GM18909 (cell line): ENCODE measurements at regions not wholly inside any gene's neighbourhood (a gene's known extent, or its start where the extent isn't known, plus 50 kb on each side); places are given as distances from the start of the nearest gene placed in this dataset.

Experiments
- ATAC-seq: cut with Tn5 transposase; IDR thresholded peaks from one replicate; pipeline ENCODE4 v1.9.1; 2021; ENCODE audit warnings: mild to moderate bottlenecking; ENCODE audit not compliant: unreplicated experiment, poor library complexity

DNA sequence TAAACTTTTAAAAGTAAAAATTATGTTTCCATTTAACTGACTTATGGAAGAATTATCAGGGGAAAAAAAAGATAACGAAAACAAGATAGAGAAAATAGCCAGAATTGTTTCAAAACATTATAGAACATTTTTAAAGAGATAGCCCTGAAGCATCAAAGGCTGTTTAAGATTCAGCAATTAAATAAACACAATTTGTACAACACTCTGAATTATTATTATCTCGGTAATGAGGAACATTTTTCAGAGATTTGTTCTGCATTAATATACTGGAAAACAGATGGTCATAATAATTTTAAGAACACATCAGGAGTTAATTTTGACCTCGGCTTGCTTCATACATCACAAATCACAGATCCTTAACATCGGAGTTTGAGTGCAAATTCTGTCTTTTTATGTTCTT is 643.8 kb downstream of the SORCS1 start:
- ATAC-seq: no peak

DNA sequence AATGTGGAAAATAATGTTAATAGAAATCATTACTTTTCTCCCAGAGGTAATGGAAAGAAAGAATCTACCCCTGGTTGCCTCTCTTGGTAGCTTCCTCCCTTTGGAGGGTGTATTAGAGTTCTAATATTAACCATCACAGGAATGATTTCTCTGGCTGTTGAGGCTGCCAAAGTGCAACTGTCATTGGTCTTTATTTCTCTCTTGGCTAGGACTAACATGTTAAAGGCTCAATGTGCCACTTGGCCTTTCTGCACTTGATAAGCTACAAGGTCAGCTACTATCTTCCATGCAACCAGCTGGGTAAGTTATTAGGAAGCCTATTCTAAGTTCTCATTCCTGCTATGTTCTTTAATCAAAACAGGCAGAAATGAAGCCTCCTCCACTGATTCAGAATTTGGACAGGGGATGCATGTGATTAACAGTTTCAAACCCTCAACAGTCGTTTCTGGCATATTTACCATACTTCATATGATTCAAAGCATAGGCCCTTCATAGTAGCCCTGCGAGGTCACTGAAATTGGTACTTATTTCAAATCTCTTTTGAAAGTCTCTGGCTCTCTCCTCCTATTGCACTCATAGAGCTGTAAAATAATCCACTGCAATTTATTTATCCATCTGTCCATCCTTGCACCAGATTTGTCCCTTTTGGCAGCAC is 645.0 kb downstream of the SORCS1 start:
- no peak for ATAC-seq

DNA sequence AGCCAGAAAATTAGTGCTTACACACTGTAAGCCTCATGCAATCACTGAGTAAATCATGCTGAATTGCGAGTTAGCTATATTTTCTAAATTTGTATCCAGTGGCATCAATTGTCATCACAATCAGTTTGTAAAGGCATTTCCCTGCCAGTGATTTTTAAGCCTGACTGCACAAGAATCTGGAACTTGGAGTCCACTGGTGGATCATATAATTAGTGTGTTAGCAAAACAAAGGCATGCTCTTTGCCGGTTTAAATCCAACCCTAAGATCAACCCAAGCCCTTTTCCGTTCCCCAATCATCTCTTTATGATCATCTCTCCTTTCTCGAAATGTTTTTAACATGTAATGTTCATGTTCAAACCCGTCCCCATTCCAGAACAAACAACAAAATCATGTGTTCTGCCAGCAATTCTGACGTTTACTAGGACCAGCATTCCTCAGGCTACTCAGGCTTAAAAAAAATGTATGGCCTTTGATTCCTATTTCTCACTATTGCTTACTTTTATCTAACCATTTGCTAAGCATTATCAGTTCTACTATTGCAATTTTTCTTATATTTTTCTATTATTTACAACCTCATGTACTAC is 649.2 kb downstream of the SORCS1 start:
- no peak for ATAC-seq

DNA sequence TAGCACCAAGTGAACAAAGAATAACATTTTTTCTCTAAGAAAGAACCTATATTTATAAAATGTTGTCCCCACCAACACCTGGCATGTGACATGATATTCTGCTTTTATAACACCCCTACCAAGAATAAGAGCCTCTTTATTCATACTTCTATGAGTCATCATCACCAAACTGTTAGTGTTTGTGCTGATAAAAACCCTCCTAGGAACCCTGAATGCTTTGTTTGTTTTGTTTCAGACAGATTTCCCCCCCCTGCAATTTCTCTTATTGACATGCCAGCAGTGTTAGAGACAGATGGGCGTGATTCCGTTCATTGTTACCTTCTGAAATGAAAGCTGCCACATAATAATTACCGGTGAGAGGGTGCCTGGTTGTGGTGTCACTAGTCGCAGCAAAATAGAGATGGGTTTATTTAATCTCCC is 651.1 kb downstream of the SORCS1 start:
- ATAC-seq: no peak

DNA sequence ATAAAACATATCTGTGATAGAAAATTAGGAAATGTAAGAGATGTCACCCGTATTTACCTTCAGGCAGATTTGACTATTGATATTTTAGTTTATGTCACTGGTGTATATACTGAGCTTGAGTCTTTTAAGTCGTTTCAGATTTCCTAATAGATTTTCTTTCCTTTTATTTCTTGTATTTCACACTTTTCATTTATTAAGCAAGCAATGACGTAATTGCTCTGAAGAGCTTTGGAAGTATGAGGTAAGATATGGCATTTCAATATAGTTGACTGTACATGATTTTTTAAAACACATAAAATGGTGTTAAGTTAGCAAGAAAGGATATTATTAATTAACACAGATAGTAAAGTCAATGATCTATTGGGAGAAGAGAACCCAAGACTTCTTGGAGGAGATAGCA is 652.6 kb downstream of the SORCS1 start:
- no peak for ATAC-seq

DNA sequence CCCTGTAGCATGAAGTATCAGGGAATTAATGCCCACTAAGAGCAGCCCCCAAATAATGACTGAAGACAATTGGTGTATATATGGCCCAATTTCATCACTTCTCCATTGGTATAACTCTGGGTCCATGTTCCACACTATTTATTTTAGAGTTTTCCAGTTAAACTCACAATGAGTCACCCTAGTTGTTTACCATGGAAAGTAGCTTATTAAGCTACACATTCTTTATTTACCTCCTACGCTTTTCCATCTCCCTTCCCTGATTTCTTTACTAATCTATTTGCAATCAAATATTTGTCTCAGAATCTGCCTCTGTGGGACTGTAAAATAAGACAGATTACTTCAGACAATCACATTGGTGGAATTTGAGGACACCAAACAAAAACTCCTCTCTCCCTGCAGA is 655.6 kb downstream of the SORCS1 start:
- ATAC-seq: no peak

DNA sequence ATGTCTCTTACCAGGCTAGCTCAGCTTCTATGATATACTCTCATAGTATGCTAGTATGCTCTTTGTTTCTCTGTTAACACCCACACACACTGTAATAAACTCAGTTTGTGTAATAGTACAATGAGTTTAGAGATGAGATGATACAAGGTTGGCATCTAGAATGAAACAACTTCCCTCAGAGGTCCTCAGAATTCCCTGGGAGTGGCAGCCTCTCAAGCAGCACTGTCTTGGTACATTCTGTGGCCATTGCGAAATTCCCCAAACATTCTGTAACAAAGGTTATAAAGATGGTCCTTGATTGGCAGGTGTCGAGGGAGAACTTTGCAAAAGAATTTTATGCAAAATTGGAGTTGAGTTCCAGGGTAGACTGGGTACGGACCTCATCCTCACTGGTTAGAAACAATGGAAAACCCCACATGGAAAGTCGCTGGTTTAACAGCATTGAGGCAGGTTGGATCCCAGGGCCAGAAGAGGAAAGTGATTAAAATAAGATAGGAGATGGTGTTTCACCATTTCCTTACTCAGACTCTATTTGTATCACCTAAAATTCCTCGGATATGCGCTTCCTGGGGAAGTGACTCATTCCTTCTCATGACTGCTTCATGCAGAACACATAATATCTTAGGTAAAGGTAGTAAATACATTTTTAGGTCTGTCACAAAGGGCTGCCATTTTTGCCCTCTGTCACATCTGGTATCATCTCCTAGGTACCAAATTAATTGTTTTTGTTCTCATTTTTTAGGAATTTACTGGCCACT is 657.8 kb downstream of the SORCS1 start:
- no peak for ATAC-seq

DNA sequence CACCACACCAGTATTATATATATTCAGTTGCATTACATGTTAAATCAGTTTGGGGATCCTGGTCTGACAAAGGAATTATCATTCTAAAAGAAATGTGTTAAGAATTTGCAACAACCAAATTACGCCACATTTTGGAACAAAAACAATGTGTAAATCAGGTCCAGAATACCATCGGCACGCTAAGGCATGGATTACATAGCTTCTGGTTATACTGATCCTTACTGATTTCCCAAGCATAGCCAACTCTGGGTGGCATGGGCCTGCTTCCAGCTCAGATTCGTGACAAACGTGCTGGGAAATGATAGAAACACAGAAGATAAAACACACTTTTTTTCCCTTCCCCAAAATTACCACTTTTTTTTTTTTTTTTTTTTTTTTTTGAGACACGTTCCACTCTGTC is 660.0 kb downstream of the SORCS1 start:
- ATAC-seq: no peak

DNA sequence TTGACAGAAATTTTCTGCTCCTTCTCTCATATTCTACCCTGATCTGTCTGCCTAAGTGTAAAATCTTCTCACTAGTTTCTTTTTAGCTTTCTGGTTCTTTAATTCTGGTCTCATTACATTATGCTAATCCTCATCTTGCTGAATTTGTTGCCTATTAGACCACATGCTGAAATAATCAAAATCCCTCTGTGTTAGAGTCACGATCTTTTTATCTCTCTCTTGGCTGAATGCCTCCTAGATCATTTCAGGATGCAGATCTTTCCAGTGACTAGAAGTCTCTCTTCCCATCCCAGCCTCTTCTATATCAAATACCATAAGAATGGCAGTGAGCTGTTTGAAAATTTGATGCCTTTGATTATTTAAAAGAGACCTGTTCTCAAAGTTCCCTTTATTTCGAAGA is 661.9 kb downstream of the SORCS1 start:
- ATAC-seq: no peak

DNA sequence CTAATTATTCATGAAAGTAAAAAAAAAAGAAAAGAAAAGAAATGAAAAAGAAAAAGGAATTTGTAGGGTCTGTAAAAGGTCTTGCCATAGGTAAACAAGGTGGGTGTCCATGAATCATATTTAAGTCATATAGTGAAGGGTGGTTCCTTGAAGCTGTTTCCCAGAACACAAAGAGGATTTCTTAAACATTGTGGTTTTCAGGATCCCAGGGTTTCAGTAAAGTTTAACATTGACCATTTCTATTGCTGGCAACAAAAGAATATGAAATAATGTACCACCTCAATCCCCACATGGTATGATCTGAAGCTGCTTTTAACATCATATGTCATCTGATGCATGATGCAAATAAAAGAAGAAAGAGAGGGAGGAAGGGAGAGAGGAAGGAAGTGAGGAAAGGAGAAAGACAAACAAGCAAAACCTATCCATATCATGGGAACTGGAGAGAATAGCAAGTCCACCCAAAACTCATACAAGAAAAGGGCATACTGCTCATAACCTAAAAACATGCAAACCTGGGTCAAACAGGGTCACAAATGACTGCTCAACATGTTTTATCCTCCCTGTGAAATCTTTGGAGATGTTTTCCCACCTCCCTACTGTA is 663.5 kb downstream of the SORCS1 start:
- ATAC-seq: no peak

DNA sequence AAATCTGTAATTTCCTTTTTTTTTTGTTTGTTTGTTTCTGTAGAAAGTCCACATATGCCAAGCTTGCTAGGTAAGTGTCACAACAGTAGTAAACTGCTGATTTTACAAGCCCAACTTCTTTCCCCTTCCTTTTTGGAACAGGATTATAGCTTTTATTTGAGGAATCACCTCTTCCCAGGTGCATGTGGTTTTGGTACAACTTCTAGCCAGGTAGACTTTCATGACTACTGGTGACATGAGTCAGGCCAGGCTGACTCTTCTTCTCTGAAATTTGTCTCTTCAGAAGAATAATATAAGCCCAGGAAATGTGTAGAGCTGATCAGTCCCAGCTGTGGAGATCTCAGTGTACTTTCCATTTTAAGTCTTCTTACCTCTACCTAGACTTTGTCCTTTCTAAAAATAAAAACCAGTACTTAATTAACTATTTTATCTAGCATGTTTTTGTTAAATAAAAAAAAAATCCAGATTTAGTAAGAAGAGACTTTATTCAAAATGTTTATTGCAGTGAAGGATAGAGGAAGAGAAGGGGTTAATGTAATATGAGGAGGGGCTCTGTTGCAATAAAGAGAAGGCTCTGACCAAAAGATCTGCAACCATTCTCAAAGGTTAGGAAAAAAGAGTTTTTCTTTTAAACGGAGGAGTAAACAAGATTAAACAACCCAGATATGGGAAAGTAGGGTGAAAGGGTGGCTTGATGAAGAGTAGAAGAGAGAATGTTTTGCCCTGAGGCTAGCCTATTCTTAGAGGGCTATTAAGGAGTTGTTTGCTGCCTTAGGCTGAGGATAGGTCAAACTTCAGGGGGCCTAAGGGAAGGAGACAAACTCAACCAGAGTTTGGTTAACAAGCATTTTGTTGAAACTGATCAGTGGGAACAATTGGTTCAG is 664.2 kb downstream of the SORCS1 start:
- ATAC-seq: no peak

DNA sequence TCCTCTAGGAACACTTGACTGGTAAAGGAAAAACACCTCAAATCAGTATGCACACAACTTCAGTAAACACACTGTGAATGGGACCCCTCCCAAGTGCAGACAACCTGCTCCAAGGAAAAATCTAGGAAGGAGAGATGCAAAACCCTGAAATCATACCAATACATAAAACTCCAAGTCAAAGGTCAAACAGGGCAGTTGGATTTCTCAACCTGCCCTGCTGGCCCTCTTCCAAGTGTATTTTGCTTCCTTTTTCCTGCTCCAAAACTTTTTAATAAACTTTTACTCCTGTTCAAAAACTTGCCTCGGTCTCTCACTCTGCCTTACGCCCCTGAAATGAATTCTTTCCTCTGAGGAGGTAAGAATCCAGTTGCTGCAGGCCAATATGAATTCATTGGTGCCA is 665.1 kb downstream of the SORCS1 start:
- ATAC-seq: no peak

DNA sequence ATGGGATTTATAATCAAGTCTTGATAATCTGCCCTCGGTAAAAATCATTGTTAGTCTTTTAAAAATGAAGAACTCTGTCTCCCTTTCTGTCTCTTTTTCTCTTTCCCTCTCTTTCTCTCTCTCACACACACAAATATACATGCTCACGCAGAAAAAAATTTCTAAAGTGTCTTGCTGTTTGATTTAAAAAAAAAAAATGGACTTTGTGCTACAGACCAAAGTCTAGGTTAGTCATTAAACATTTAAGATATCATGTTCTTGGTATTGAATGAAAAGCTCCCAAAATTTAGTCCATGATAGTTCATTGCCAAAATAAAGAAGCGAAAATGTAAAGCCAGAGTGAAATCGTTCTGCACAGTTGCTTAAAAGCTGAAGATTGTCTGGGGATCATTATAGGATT is 665.8 kb downstream of the SORCS1 start:
- ATAC-seq: no peak

DNA sequence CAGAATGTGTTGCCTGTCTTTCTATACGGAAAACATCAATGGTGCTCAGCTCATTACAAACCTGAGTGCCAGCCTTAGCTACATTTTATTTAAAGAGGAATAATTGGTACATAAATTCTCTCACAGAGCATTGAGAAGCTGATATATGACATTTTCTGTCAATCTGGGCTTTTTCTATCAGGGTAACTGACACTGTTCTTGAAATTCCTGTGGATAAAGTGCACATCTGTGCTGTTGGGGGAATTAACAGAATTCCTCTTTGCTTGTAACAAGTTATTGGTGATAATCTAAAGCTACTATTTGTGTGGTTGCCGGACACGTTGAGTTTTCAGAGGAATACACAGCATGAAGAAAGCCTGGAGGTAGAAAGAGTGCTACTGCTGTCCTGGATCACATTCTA is 668.6 kb downstream of the SORCS1 start:
- no peak for ATAC-seq

DNA sequence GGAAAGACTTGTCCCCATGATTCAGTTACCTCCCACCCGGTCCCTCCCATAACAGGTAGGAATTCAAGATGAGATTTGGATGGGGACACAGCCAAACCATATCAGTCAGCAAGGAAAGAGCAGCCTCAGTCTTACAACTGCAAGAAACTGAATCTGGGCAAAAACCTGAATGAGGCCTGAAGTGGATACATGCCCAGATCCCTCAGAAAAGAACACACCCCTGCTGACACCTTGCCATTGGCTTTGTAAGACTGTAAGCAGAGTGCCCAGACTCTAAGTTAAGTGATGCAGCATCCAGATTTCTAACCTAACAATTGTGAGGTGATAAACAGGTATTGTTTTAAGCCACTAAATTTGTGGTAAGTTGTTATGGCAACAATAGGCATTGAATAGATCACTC is 670.8 kb downstream of the SORCS1 start:
- ATAC-seq: no peak

DNA sequence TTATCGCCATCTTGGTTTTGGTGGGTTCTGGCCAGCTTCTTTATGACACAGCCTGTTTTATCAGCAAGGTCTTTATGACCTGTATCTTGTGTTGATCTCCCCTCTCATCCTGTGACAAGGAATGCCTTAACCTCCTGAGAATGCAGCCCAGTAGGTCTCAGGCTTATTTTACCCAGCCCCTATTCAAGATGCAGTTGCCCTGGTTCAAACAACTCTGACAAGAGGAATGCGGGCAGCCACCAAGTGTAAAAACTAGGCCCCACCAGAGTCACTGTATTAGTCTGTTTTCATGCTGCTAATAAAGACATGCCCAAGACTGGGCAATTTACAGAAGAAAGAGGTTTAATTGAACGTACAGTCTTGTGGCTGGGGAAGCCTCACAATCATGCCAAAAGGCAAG is 671.3 kb downstream of the SORCS1 start:
- no peak for ATAC-seq

DNA sequence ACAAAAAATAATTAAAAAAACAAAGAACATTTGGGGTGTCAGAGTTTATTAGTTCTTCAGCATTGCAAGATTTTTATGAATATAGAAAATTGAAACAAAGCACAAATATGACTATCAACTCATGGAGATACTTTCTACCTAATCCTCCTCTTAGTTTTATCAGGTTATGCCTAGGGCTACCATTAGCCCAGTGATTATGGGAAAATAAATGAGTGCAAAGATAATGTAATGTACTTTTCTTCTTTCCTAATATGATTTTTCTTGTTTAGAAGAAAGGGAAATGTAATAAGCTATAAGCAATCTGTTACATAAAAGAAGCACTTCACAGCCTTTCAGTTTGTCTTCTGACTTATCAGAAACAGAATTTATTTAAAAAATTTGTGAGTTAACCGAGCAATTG is 676.8 kb downstream of the SORCS1 start:
- ATAC-seq: no peak

DNA sequence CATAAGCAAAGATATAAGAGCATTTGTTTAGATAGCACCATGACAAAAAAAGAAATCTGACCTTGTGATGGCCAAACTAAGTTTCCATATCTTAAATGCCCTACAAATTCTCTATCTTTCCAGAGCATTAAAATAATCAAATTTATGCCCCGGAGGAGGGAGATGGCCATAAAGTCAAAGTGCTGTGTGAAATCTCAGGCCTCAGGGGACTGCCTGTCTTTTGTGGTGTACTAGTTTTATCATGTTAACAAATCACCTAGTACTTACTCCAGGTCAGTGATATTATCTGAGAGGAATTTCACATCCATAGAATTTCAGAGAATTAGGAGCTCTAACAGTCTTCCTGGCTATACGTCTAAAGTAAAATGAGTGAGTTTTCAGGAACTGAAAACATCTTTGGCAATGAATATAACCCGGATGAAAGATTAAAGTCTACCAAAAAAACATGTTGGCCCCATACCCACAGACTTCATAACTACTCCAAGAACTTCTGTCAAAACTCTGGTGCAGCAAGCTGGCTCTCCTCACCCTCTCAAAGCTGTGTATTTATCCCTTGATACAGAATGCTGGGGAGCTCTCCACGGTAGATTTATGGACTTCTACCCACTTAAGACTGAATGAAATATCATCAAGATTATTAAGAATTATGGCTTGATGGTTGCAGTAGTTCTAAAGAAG is 682.8 kb downstream of the SORCS1 start:
- ATAC-seq: no peak

DNA sequence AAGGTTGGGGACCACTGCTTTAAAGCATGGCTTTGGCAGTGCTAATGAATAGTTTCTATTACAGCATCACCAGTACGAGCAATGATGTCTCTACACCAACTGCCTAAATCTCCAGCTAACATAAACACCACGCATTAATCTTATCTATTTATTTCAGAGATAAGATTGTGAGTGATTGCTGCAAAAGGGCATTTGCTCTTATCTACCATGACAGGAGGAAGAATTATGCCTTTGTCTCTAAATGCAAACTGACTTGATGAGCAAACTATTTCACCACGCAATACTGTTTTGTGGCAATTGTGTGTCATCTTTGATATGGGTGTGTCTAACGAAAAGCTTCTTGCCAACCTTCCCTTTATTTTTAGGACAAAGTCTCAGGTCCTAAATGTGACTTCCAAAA is 684.9 kb downstream of the SORCS1 start:
- ATAC-seq: no peak

DNA sequence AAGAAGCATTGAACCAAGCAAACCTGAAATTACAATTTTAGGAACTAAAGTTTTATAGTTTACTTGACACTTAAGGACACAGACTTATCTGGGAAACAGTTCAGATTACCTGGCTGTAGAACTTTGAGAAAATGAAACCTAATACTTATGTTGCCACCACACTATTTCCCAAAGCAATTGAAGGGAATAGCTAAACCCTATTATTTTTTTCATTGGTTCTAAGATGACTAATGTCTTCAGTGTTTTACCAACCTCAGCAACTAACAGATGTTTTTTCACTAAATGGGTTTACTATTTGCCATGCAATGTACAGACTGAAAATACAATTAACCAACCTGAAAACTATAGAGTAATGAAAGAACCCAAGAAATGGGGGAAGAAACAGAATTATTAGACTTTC is 689.6 kb downstream of the SORCS1 start:
- no peak for ATAC-seq
